ENCODE measurements at regions not wholly inside any gene's neighbourhood (a gene's known extent, or its start where the extent isn't known, plus 50 kb on each side); places are given as distances from the start of the nearest gene placed in this dataset.

DNA sequence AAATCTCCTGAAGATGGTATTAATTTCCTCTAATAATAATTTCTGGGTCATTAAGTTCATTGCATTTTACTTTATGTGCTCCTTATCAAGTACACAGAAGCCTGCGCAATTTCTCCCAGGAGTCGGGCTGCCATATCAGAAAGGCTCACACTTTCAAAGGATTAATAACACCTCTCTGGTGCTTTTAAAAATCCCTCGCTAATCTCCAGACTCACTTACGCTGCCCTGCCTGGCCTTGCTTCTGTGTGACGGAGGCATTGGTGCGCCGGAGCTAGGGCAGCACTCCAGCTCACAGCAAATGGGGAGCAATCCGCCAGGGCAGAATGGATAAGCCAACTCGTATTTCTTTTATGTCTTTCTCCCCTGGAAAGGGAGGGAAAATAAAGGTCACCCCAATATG is 300.8 kb downstream of the EFNB2 start:
- no peak for DNase-seq (ENCODE audit: low spot score)

- DNase-seq (ENCODE audit: low spot score), result no peak
These were observed 302.2 kb downstream of the EFNB2 start for GRCh38 chr13:106233134-106233735.

DNA sequence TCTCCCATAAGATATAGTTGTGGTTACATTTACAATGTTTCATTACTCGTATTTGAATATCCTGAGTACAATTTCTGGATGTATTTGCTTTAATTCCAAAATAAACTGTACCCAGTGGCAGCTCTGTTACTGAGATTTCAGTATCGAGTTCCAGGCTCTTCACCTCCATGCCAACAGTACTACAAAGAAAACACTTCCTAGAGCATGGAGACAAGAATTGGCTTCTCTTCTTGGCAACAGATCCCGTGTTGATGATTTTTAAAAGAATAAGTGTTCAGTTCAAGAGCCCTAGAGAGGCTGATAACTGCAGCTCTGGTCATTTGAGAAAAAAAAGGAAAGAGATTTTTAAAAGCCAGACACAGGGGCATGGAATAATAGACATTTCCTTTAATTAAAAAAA is 302.8 kb downstream of the EFNB2 start:
- no peak for DNase-seq (ENCODE audit: low spot score)

DNA sequence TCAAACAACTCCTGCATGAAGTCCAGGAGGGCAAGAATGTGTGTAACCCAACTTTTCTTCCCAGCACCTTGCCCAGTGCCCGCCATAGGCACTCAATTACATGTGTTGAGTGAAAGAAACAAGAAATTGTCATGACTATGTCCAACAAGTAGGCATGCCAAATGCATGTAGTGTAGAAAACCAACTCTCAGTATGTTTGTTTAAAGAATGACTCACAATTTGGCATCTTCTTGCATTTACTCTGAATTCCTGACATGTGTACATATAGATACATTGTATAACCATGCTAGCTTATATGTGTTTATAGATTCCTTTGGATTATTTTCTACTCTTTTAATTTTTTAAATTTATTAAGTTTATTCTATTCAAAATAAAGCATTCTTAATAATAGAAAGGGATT is 305.0 kb downstream of the EFNB2 start:
- no peak for DNase-seq (ENCODE audit: low spot score)

DNA sequence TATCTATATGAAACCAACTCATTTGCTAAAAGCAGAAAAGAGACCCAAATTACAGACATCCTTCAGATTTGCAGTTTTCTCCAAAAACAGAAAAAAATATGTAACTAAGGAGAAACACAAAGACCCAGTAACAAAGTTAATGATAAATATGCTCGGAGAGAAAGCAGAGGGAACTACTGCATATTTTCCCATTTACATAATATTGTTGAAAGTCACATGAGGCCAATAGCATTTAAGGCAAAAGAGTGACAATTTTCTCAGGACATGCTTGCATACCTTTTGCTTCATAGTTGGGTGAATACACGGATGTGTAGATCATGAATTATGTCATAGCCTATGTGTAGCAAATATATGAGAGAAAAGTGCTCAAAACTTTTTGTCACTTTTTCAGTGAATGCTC is 310.3 kb downstream of the EFNB2 start:
- DNase-seq (ENCODE audit: low spot score), result no peak

GRCh38 chr13:106220211-106220610 is 315.3 kb downstream of the EFNB2 start:
- DNase-seq (ENCODE audit: low spot score), result no peak

- DNase-seq (ENCODE audit: low spot score), result no peak
These were observed 322.3 kb downstream of the EFNB2 start for GRCh38 chr13:106213028-106213757.

GRCh38 chr13:106212386-106213010 is 323.0 kb downstream of the EFNB2 start:
- no peak for DNase-seq (ENCODE audit: low spot score)

- DNase-seq (ENCODE audit: low spot score), result no peak
These were observed 325.1 kb downstream of the EFNB2 start for GRCh38 chr13:106210324-106210723.

- no peak for DNase-seq (ENCODE audit: low spot score)
These were observed 329.6 kb downstream of the EFNB2 start for GRCh38 chr13:106205871-106206270.

GRCh38 chr13:106197496-106197895 is 338.0 kb downstream of the EFNB2 start:
- no peak for DNase-seq (ENCODE audit: low spot score)

DNA sequence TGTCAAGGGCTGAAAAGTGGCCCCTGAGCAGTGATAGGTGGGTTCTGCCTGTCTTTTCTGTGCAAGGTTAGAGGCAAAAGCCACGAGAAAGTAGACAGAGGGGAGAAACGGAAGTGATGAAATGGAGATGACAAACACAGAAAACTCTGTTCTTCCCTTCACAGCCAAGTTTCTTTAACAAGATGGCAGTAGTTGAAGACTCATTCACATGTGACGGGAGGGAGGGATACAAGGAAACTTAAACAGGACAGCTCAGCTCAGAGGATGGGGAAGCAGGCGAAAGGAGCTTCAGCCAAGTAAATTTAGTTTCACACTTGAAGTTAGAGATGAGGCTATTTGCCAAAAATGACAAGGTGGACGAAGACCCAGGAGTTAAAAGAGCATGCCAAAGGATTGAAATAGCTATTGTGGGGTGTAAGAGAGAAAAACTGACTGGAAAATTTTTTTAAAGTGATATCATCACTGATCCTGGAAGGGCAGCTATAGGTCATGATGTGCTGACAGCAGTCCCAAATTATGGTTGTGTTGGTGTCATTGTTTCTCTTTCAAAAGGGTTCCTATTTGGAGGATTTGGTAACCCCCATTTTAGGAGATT is 347.9 kb downstream of the EFNB2 start:
- DNase-seq (ENCODE audit: low spot score), result no peak

DNA sequence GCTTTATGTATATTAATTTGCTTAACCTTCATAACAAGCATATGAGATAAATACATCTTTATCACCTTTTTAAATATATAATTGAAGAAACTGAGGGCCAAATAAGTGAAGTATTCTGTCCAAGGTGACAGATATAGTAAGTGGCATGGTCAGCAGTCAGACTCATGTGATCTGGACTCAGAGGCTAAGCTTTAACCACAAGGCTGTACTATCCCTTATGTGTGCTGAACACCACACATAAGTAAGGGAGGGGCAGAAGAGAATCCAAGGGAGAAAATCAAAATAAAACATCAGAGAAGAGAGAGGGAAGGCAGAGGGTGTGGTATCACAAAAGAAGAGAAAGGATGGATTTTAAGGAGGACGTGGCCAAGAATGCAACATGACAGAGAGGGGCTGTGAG is 348.4 kb downstream of the EFNB2 start:
- DNase-seq (ENCODE audit: low spot score), result no peak

DNA sequence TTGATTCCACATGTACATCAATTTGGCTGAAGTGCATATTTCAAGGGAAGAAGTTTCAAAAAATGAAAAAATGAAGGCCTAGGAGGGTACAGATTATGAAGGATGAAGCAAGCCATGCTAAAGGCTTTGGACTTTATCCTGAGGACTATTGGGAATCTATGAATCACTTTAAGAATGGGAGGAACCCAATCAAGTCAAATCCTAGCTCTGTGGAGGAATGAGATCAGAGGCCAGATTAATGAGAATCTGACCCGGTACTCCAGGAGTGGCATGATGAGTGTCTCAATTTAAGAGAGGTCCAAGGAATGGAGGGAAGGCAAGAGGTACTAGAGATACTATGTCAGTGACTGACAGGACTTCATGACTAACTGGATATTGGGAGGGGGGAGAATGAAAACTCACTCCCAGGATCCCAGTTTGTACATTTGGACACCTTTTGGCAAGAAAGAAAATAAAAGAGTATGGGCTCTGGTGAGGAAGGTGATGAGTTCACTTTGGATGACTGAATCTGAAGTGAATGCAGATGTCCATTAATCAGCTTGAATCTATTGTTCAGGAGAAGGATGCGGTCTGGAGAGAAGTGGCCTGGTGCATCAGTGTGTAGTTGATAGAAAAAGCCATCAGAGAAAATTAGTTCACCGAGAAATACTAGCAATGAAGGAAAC is 349.0 kb downstream of the EFNB2 start:
- no peak for DNase-seq (ENCODE audit: low spot score)

DNA sequence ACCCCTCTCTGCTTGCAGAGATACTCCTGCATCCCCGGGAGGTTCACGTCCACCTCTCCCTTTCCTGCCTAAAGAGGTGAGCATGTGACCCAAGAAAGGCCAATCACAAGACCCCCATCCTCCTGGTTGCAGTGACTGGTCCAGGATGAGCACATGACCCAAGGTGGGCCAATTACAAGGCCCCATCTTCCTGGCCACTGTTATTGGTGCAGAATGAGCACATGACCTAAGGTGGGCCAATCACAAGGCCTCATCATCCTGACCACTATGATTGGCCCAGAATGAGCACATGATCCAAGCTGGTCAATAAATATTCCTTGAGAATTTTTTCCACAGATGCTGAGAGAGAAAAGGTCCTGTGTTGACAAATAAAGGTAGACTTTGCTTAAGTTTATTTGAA is 350.7 kb downstream of the EFNB2 start:
- DNase-seq (ENCODE audit: low spot score), result no peak

DNA sequence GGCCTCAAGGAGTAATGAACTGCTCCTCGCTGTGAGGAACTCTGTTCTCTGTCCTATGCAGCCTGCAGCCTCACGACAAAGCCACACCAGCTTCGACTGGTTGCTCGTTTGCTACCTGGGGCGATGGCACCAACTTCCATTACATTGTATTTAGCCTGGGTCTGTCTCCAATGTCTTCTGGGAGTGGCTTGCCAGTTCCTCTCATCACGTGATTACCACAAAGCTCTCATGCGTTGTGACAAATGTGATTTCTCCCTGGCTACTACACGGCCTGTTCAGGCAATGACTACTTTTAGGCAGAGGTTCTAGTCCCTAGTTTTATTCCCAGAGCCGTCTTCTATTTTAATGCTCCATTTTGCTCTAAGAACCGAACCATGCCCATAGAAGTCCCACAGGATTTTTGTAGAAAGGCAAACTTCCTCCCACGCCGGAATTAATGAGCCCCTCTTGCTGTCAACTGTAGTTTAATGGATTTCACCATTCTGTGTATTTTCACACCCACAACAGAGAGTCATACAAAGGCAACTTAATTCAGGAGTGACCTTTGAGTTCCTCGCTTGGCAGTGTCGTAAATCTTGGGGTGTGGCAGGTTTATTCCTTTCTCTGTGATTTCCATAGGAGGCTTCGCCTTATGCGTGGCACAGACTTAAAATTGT is 351.9 kb downstream of the EFNB2 start:
- DNase-seq (ENCODE audit: low spot score), result no peak

- no peak for DNase-seq (ENCODE audit: low spot score)
These were observed 353.1 kb downstream of the EFNB2 start for GRCh38 chr13:106182404-106182803.

- no peak for DNase-seq (ENCODE audit: low spot score)
These were observed 356.6 kb downstream of the EFNB2 start for GRCh38 chr13:106178816-106179215.

DNA sequence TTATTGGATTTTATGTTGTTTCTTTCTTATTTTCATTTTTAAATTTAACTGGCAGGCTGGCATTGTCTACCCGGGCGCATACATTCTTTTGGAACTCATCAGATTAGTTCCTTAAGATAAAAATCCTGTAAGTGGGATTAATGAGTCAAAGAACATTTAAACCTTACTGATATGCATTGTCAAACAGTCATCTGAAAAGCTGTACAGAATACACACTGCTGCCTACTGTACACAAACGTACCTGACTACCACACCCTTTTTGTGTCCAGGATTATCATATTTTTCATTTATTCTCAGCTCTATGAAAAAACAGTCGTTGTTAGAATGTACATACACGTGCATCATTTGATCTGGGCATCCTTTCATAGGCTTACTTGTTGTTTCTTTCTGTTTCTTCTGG is 358.3 kb downstream of the EFNB2 start:
- DNase-seq (ENCODE audit: low spot score), result no peak

DNA sequence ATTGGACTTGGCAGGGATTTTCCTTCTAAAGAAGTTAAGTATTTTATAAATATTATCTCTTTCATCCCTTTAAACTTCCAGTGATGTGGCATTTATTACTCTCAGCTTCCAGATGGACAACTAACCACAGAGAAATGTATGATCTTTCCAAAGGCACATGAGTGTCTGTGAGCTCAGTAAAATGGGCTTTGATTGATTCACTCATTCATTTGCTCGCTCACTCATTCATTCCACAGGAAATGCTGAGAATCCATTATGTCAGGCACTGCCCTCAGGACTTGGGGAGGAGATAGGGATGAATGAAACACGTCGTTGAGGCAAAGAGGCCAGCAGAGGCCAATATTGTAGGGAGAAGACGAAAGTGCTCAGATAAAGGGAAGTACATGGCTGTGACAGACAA is 359.3 kb downstream of the EFNB2 start:
- no peak for DNase-seq (ENCODE audit: low spot score)

DNA sequence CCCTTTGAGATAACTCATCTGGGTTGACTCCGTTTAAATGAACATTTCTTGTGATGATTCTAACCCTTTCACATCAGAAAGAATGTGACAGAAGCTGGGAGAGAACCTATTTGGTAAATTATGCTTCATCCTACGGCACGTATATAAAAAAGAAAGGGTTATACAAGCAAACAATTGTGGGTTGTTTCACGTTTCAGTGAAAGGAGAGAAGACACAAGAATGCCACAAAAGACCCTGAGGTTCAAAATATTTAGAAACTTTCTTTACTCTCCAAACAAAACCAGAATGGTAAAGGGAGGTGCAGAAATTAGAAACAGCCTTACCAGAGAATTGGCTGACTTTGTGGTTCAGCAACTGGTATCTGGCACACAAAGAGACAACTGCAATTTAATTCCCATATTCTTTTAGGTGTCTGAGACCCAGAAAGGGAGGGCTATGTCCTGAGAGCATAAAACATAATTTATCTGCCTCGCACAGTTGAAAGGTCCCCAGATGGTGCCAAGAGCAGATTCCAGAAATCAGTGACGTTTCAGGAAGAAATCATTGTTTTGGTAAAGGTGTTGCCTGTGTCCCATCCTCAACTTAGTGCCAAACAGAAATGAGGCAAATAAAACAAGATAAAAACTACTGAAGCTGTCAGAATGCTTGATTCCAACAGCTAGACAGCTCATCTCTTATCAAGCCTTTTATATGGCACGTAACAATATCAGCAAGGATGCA is 361.4 kb downstream of the EFNB2 start:
- no peak for DNase-seq (ENCODE audit: low spot score)

Data from hematopoietic multipotent progenitor cell treated with erythropoietin and hydrocortisone succinate and interleukin-3 and kit ligand, for 17 days (in vitro differentiated cells).